Astrocyte of the hippocampus (primary cell): ENCODE measurements at regions not wholly inside any gene's neighbourhood (a gene's known extent, or its start where the extent isn't known, plus 50 kb on each side); places are given as distances from the start of the nearest gene placed in this dataset.

Experiments used
- DNase-seq: peaks from one replicate; pipeline ENCODE4 v3.0.0; 2011; ENCODE audit warnings: low read depth, low spot score

- DNase-seq, result no peak
Observed at GRCh38 chr2:5841126-5841525, 148.9 kb downstream of the SOX11 start.

- DNase-seq, result no peak
Observed at GRCh38 chr2:5842326-5842725, 150.1 kb downstream of the SOX11 start.

GRCh38 chr2:5845798-5846330 lies 153.7 kb downstream of the SOX11 start:
- DNase-seq, result no peak

GRCh38 chr2:5846881-5847280 lies 154.7 kb downstream of the SOX11 start:
- peak; percentile 73 for DNase-seq

GRCh38 chr2:5849562-5849961 lies 157.4 kb downstream of the SOX11 start:
- peak; percentile 49 for DNase-seq

- DNase-seq, result no peak
Observed at GRCh38 chr2:5851410-5851809, 159.2 kb downstream of the SOX11 start.

GRCh38 chr2:5854797-5855196 lies 162.6 kb downstream of the SOX11 start:
- no peak for DNase-seq

GRCh38 chr2:5867056-5867455 lies 174.9 kb downstream of the SOX11 start:
- no peak for DNase-seq

GRCh38 chr2:5868931-5869330 lies 176.7 kb downstream of the SOX11 start:
- DNase-seq, result no peak

GRCh38 chr2:5869936-5870335 lies 177.8 kb downstream of the SOX11 start:
- no peak for DNase-seq

- peak; percentile 75 for DNase-seq
Observed at GRCh38 chr2:5877360-5877759, 185.2 kb downstream of the SOX11 start.

- DNase-seq, result no peak
Observed at GRCh38 chr2:5885451-5886173, 193.4 kb downstream of the SOX11 start.

- no peak for DNase-seq
Observed at GRCh38 chr2:5886462-5886861, 194.3 kb downstream of the SOX11 start.

- DNase-seq, result no peak
Observed at GRCh38 chr2:5888126-5888525, 195.9 kb downstream of the SOX11 start.

GRCh38 chr2:5889519-5889918 lies 197.3 kb downstream of the SOX11 start:
- DNase-seq, result peak; percentile 11

- DNase-seq, result no peak
Observed at GRCh38 chr2:5894355-5894754, 202.2 kb downstream of the SOX11 start.

- no peak for DNase-seq
Observed at GRCh38 chr2:5895284-5895683, 203.1 kb downstream of the SOX11 start.

GRCh38 chr2:5897249-5897648 lies 205.1 kb downstream of the SOX11 start:
- DNase-seq, result no peak

GRCh38 chr2:5898667-5899066 lies 206.5 kb downstream of the SOX11 start:
- no peak for DNase-seq

GRCh38 chr2:5905661-5906060 lies 213.5 kb downstream of the SOX11 start:
- DNase-seq, result no peak

GRCh38 chr2:5908071-5908470 lies 215.9 kb downstream of the SOX11 start:
- peak; percentile 66 for DNase-seq

GRCh38 chr2:5911718-5912117 lies 219.5 kb downstream of the SOX11 start:
- no peak for DNase-seq

GRCh38 chr2:5913711-5914395 lies 221.7 kb downstream of the SOX11 start:
- no peak for DNase-seq
